Muscle of arm (tissue), 1 donor: ENCODE measurements at regions not wholly inside any gene's neighbourhood (a gene's known extent, or its start where the extent isn't known, plus 50 kb on each side); places are given as distances from the start of the nearest gene placed in this dataset.

Source experiments
- DNase-seq: peaks from one replicate; pipeline ENCODE4 v3.0.0-alpha.2; 2013

GRCh38 chr2:121095257-121096080, 189.5 kb downstream of the TFCP2L1 start:
- DNase-seq = no peak

GRCh38 chr2:121096611-121097010, 188.4 kb downstream of the TFCP2L1 start:
- DNase-seq = no peak

- DNase-seq = no peak
These were observed 186.4 kb downstream of the TFCP2L1 start for GRCh38 chr2:121098556-121098955.

GRCh38 chr2:121099329-121100290, 185.4 kb downstream of the TFCP2L1 start:
- DNase-seq = no peak

- DNase-seq = no peak
These were observed 183.8 kb downstream of the TFCP2L1 start for GRCh38 chr2:121101093-121101715.

GRCh38 chr2:121102941-121103340, 182.1 kb downstream of the TFCP2L1 start:
- no peak for DNase-seq

GRCh38 chr2:121103960-121104359, 181.0 kb downstream of the TFCP2L1 start:
- DNase-seq = no peak

GRCh38 chr2:121104721-121105141, 180.3 kb downstream of the TFCP2L1 start:
- no peak for DNase-seq

- DNase-seq = no peak
These were observed 174.1 kb downstream of the TFCP2L1 start for GRCh38 chr2:121110924-121111323.

GRCh38 chr2:121118951-121119350, 166.1 kb downstream of the TFCP2L1 start:
- no peak for DNase-seq

- DNase-seq = no peak
These were observed 164.6 kb downstream of the TFCP2L1 start for GRCh38 chr2:121120411-121120810.

- DNase-seq = no peak
These were observed 164.0 kb downstream of the TFCP2L1 start for GRCh38 chr2:121120991-121121390.

- no peak for DNase-seq
These were observed 163.3 kb downstream of the TFCP2L1 start for GRCh38 chr2:121121661-121122060.

- DNase-seq = no peak
These were observed 161.7 kb downstream of the TFCP2L1 start for GRCh38 chr2:121123268-121123667.

GRCh38 chr2:121124330-121124729, 160.7 kb downstream of the TFCP2L1 start:
- DNase-seq = no peak

GRCh38 chr2:121125350-121125749, 159.7 kb downstream of the TFCP2L1 start:
- no peak for DNase-seq

GRCh38 chr2:121128741-121129659, 156.0 kb downstream of the TFCP2L1 start:
- DNase-seq = peak; percentile 6

GRCh38 chr2:121129692-121130091, 155.3 kb downstream of the TFCP2L1 start:
- no peak for DNase-seq

GRCh38 chr2:121130301-121130850, 154.6 kb downstream of the TFCP2L1 start:
- no peak for DNase-seq

GRCh38 chr2:121131375-121131774, 153.6 kb downstream of the TFCP2L1 start:
- DNase-seq = no peak
